Caco-2 (cell line): ENCODE measurements at regions not wholly inside any gene's neighbourhood (a gene's known extent, or its start where the extent isn't known, plus 50 kb on each side); places are given as distances from the start of the nearest gene placed in this dataset.
"Not testable (repeated sequence)": the region's sequence is repeated elsewhere in the genome, so short reads cannot be mapped to it uniquely, and the experiment has no call there.

Experiments used
- BruUV-seq: library from RNA; stranded (reverse); fragments of 400-500 nt; replicated peaks from 2 replicates; lab custom pipeline; 2021; lab: Mats Ljungman, UMichigan
- CTCF ChIA-PET: fragments of 300-600 bp; sonication (Branson Sonifier 250); formaldehyde crosslinking; loops from one replicate; lab custom pipeline; 2022; ENCODE audit warnings: antibody characterized with exemption; lab: Charles Lee
- POLR2A ChIA-PET: fragments of 300-600 bp; sonication (Branson Sonifier 250); formaldehyde crosslinking; loops from one replicate; lab custom pipeline; 2022; ENCODE audit warnings: antibody characterized with exemption; lab: Charles Lee
- DNase-seq, 2 experiments: peaks; one replicate each; pipeline versions ENCODE4 v3.0.0 to v3.0.0-alpha.2; 2020 to 2022
- H3K27me3 ChIP-seq: replicated peaks from 2 replicates; pipeline ENCODE4 v1.6.0; 2011; ENCODE audit warnings: low read length; ENCODE audit not compliant: control insufficient read depth, insufficient read depth
- H3K36me3 ChIP-seq: 2 replicates; pipeline ENCODE4 v1.5.1; 2011; ENCODE audit warnings: low read length; ENCODE audit not compliant: control insufficient read depth, insufficient read depth
- H3K4me1 ChIP-seq: fragments of 250-450 bp; sonication (Bioruptor Pico); 2 replicates; pipeline ENCODE4 v1.5.1; 2020; ENCODE audit warnings: mild to moderate bottlenecking
- H3K4me3 ChIP-seq: 2 replicates; pipeline ENCODE4 v1.5.1; 2011; ENCODE audit warnings: low read depth, mild to moderate bottlenecking, control low read depth, low read length
- H3K9me3 ChIP-seq: fragments of 250-450 bp; sonication (Bioruptor Pico); 2 replicates; pipeline ENCODE4 v1.5.1; 2020; ENCODE audit warnings: mild to moderate bottlenecking, moderate library complexity
- H3K27ac Mint-ChIP-seq: one replicate; pipeline ENCODE4 v1.8.0; 2022; ENCODE audit warnings: mixed read lengths; ENCODE audit not compliant: unreplicated experiment
- H3K27me3 Mint-ChIP-seq: one replicate; pipeline ENCODE4 v1.8.0; 2022; ENCODE audit warnings: mixed read lengths; ENCODE audit not compliant: insufficient read depth, unreplicated experiment
- H3K36me3 Mint-ChIP-seq: one replicate; pipeline ENCODE4 v1.8.0; 2022; ENCODE audit warnings: mild to moderate bottlenecking, mixed read lengths; ENCODE audit not compliant: insufficient read depth, unreplicated experiment
- H3K4me1 Mint-ChIP-seq: one replicate; pipeline ENCODE4 v1.8.0; 2022; ENCODE audit warnings: low read depth, mixed read lengths; ENCODE audit not compliant: unreplicated experiment
- H3K4me3 Mint-ChIP-seq: one replicate; pipeline ENCODE4 v1.8.0; 2022; ENCODE audit warnings: mild to moderate bottlenecking, moderate library complexity, mixed read lengths; ENCODE audit not compliant: unreplicated experiment
- H3K9me3 Mint-ChIP-seq: one replicate; pipeline ENCODE4 v1.8.0; 2022; ENCODE audit warnings: mixed read lengths; ENCODE audit not compliant: unreplicated experiment
- intact Hi-C: fragments of 100-400 bp; cut with micrococcal nuclease; formaldehyde crosslinking; loops from one replicate; pipeline ENCODE4 v1.10.0; 2022; ENCODE audit not compliant: unreplicated experiment
- TF ChIP-seq, protein P1 (sequence below), 2 experiments: fragments of 200-600 bp in 1 of 2; IDR thresholded peaks; 1 replicate in 1 of 2; 2 replicates in 1 of 2; pipeline versions ENCODE4 v1.5.1 to v1.8.0; 2011 to 2022; ENCODE audit warnings: antibody characterized with exemption in 1 of 2, control low read depth in 1 of 2, inconsistent platforms in 1 of 2, low read depth in 1 of 2, low read length in 1 of 2, mild to moderate bottlenecking in 1 of 2, moderate library complexity in 1 of 2; ENCODE audit not compliant: insufficient read depth in 1 of 2, severe bottlenecking in 1 of 2, unreplicated experiment in 1 of 2

DNA sequence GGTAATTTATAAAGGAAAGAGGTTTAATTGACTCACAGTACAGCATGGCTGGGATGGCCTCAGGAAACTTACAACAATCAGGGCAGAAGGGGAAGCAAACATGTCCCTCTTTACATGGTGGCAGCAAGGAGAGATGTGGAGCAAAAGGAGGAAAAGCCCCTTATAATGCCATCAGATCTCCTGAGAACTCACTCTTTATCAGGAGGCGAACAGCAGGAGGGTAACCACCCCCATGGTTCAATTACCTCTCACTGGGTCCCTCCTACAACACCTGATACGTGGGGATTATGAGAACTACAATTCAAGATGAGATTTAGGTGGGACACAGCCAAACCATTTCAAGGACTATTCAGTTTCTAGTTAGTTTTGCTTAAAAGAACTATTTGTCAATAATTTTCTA is 453.3 kb downstream of the C12orf50 start:
- H3K27me3 ChIP-seq: no peaks in the 10 kb centered on the region
- H3K4me1 Mint-ChIP-seq: no peaks in the 10 kb centered on the region
- H3K27ac Mint-ChIP-seq: no peak overlapping the region
- no peaks in the 10 kb centered on the region for H3K4me1 ChIP-seq
- no peaks in the 10 kb centered on the region for H3K9me3 Mint-ChIP-seq
- H3K36me3 Mint-ChIP-seq: no peaks in the 10 kb centered on the region
- POLR2A ChIA-PET: no interaction called here
- no peak for DNase-seq
- H3K9me3 ChIP-seq: no peaks in the 10 kb centered on the region
- H3K27me3 Mint-ChIP-seq: no peaks in the 10 kb centered on the region
- TF ChIP-seq, protein P1, sequence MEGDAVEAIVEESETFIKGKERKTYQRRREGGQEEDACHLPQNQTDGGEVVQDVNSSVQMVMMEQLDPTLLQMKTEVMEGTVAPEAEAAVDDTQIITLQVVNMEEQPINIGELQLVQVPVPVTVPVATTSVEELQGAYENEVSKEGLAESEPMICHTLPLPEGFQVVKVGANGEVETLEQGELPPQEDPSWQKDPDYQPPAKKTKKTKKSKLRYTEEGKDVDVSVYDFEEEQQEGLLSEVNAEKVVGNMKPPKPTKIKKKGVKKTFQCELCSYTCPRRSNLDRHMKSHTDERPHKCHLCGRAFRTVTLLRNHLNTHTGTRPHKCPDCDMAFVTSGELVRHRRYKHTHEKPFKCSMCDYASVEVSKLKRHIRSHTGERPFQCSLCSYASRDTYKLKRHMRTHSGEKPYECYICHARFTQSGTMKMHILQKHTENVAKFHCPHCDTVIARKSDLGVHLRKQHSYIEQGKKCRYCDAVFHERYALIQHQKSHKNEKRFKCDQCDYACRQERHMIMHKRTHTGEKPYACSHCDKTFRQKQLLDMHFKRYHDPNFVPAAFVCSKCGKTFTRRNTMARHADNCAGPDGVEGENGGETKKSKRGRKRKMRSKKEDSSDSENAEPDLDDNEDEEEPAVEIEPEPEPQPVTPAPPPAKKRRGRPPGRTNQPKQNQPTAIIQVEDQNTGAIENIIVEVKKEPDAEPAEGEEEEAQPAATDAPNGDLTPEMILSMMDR (IDR thresholded peaks at IDR 0.05; ENCODE audit: insufficient read depth in 1 of 2, low read depth in 1 of 2, low read length in 1 of 2, severe bottlenecking in 1 of 2, unreplicated experiment in 1 of 2): no peak
- H3K4me3 ChIP-seq: no peak overlapping the region
- CTCF ChIA-PET: no interaction called here
- intact Hi-C loops: no loop called here
- no peak overlapping the region for H3K4me3 Mint-ChIP-seq
- no TSS peak for BruUV-seq
- no peaks in the 10 kb centered on the region for H3K36me3 ChIP-seq

DNA sequence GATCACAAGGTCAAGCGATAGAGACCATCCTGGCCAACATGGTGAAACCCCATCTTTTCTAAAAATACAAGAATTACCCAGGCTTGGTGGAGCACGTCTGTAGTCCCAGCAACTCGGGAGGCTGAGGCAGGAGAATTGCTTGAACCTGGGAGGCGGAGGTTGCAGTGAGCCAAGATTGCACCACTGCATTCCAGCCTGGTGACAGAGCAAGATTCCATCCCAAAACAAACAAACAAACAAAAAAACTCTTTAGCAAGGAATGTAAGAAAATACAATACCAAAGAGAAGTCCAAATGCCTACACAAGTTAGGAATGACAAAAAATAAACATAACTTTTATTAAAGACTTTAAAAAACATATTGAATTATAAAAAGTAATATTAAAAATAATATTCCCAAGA is 462.3 kb downstream of the C12orf50 start:
- DNase-seq, POLR2A ChIA-PET, CTCF ChIA-PET, H3K27me3 Mint-ChIP-seq, BruUV-seq, H3K27me3 ChIP-seq, H3K4me1 Mint-ChIP-seq, intact Hi-C loops, H3K4me3 Mint-ChIP-seq, H3K4me1 ChIP-seq, H3K27ac Mint-ChIP-seq, H3K4me3 ChIP-seq, H3K36me3 ChIP-seq, H3K36me3 Mint-ChIP-seq, H3K9me3 ChIP-seq: not testable (repeated sequence)
- peaks cover 13% of the 10 kb centered on the region for H3K9me3 Mint-ChIP-seq

DNA sequence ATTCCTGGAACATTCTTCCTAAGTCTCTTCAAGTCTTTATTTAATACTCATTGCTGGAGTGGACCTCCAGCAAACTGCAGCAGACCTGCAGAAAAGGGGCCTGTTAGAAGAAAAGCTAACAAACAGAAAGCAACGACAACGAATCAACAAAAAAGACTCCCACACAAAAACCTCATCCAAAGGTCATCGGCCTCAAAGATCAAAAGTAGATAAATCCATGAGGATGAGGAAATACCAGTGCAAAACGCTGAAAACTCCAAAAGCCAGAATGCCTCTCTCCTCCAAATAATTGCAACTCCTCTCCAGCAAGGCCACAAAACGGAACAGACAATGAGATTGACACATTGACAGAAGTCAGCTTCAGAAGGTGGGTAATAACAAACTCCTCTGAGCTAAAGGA is 472.2 kb downstream of the C12orf50 start:
- intact Hi-C loops: no loop called here
- CTCF ChIA-PET: interaction anchor here (1.2 kb wide), 1 partner anchor 211 kb away, joined by 3 read pairs; no protein-coding TSS in a partner anchor

DNA sequence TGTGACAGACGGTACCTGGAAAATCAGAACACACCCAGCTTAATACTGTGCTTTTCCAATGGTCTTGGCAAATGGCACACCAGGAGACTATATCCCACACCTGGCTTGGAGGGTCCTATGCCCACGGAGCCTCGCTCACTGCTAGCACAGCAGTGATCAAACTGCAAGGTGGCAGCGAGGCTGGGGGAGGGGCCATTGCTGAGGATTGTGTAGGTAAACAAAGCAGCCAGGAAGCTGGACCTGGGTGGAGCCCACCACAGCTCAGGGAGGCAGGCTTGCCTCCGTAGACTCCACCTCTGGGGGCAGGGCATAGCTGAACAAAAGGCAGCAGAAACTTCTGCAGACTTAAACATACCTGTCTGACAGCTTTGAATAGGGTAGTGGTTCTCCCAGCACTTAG is 498.0 kb downstream of the C12orf50 start:
- H3K4me3 ChIP-seq, H3K4me1 ChIP-seq, BruUV-seq, POLR2A ChIA-PET, H3K9me3 ChIP-seq, CTCF ChIA-PET, H3K36me3 ChIP-seq, H3K4me3 Mint-ChIP-seq, H3K36me3 Mint-ChIP-seq, H3K27me3 Mint-ChIP-seq, intact Hi-C loops, H3K27ac Mint-ChIP-seq, H3K4me1 Mint-ChIP-seq, H3K27me3 ChIP-seq, H3K9me3 Mint-ChIP-seq, DNase-seq: not testable (repeated sequence)

More for the DNA sequence above, 472.2 kb downstream of the C12orf50 start:
- Histone ChIP-seq H3K4me1 (no peaks in the 10 kb centered on the region), H3K27me3 (no peaks in the 10 kb centered on the region), H3K4me3 (no peak overlapping the region), H3K9me3 (no peaks in the 10 kb centered on the region), H3K36me3 (no peaks in the 10 kb centered on the region)
- POLR2A ChIA-PET: no interaction called here
- DNase-seq: no peak
- TF ChIP-seq, protein P1 (IDR thresholded peaks at IDR 0.05; ENCODE audit: insufficient read depth in 1 of 2, low read depth in 1 of 2, low read length in 1 of 2, severe bottlenecking in 1 of 2, unreplicated experiment in 1 of 2): no peak
- peaks cover 2% of the 10 kb centered on the region for H3K27me3 Mint-ChIP-seq
- peaks cover 6% of the 10 kb centered on the region for H3K4me1 Mint-ChIP-seq
- no TSS peak for BruUV-seq
- H3K4me3 Mint-ChIP-seq: no peak overlapping the region
- H3K9me3 Mint-ChIP-seq: no peaks in the 10 kb centered on the region
- H3K27ac Mint-ChIP-seq: no peak overlapping the region
- no peaks in the 10 kb centered on the region for H3K36me3 Mint-ChIP-seq
